PC-9 (cell line): ENCODE measurements at regions not wholly inside any gene's neighbourhood (a gene's known extent, or its start where the extent isn't known, plus 50 kb on each side); places are given as distances from the start of the nearest gene placed in this dataset.

Experiments
- BruUV-seq: library from RNA; stranded (reverse); fragments of 400-500 nt; replicated peaks from 2 replicates; lab custom pipeline; 2021; lab: Mats Ljungman, UMichigan
- CTCF ChIA-PET: fragments of 300-600 bp; sonication (Branson Sonifier 250); formaldehyde crosslinking; loops from one replicate; lab custom pipeline; 2022; ENCODE audit warnings: antibody characterized with exemption; lab: Charles Lee
- POLR2A ChIA-PET: fragments of 300-600 bp; sonication (Branson Sonifier 250); formaldehyde crosslinking; loops from one replicate; lab custom pipeline; 2022; ENCODE audit warnings: antibody characterized with exemption; ENCODE audit not compliant: unreplicated experiment; lab: Charles Lee
- DNase-seq, 2 experiments: peaks; one replicate each; pipeline versions ENCODE4 v3.0.0 to v3.0.0-alpha.2; 2015 to 2022; ENCODE audit warnings: mixed read lengths in 1 of 2
- H2AFZ ChIP-seq: fragments of 200-600 bp; sonication (generic); 2 replicates; pipeline ENCODE4 v1.8.1; 2017; ENCODE audit warnings: antibody characterized with exemption
- H3F3A ChIP-seq: fragments of 200-600 bp; sonication (generic); 2 replicates; pipeline ENCODE4 v1.8.1; 2017; ENCODE audit warnings: antibody characterized with exemption, mild to moderate bottlenecking, low read depth; ENCODE audit not compliant: insufficient read depth
- H3K27ac ChIP-seq: fragments of 200-600 bp; sonication (generic); 2 replicates; pipeline ENCODE4 v1.6.1; 2016; ENCODE audit warnings: mixed run types
- H3K27me3 ChIP-seq: fragments of 200-600 bp; sonication (generic); 2 replicates; pipeline ENCODE4 v1.6.1; 2016; ENCODE audit warnings: low read depth, mixed run types; ENCODE audit not compliant: insufficient read depth
- H3K36me3 ChIP-seq: fragments of 200-600 bp; sonication (generic); 2 replicates; pipeline ENCODE4 v1.6.1; 2016; ENCODE audit warnings: low read depth, mixed run types
- H3K4me1 ChIP-seq: fragments of 200-600 bp; sonication (generic); replicated peaks from 2 replicates; pipeline ENCODE4 v1.6.1; 2016; ENCODE audit warnings: mixed run types; ENCODE audit not compliant: insufficient read depth
- H3K4me2 ChIP-seq: fragments of 200-600 bp; sonication (generic); 2 replicates; pipeline ENCODE4 v1.6.1; 2017; ENCODE audit warnings: mixed run types
- H3K4me3 ChIP-seq: fragments of 200-600 bp; sonication (generic); 2 replicates; pipeline ENCODE4 v1.6.1; 2016; ENCODE audit warnings: mixed run types
- H3K79me2 ChIP-seq: fragments of 200-600 bp; sonication (generic); 2 replicates; pipeline ENCODE4 v1.6.1; 2017; ENCODE audit warnings: low read depth, mixed run types
- H3K9me2 ChIP-seq: fragments of 200-600 bp; sonication (generic); 2 replicates; pipeline ENCODE4 v1.8.1; 2017; ENCODE audit warnings: mild to moderate bottlenecking; ENCODE audit not compliant: insufficient read depth
- H3K9me3 ChIP-seq: fragments of 200-600 bp; sonication (generic); 2 replicates; pipeline ENCODE4 v1.8.1; 2016; ENCODE audit warnings: low read depth; ENCODE audit not compliant: insufficient read depth
- H4K20me1 ChIP-seq: fragments of 200-600 bp; sonication (generic); 2 replicates; pipeline ENCODE4 v1.8.1; 2017; ENCODE audit not compliant: insufficient read depth
- CTCF ChIP-seq: fragments of 200-600 bp; sonication (generic); conservative IDR thresholded peaks from 2 replicates; pipeline ENCODE4 v1.6.1; 2017; ENCODE audit warnings: mixed run types, antibody characterized with exemption, mild to moderate bottlenecking, moderate library complexity
- EZH2 ChIP-seq: fragments of 200-600 bp; sonication (generic); IDR thresholded peaks from 2 replicates; pipeline ENCODE4 v1.8.0; 2017; ENCODE audit warnings: antibody characterized with exemption, low read depth
- intact Hi-C: fragments of 100-400 bp; cut with micrococcal nuclease; formaldehyde crosslinking; loops from one replicate; pipeline ENCODE4 v1.10.0; 2022; ENCODE audit not compliant: unreplicated experiment

- no peak for TF ChIP-seq EZH2
- no peak for TF ChIP-seq CTCF
- Histone ChIP-seq H3K9me3 (no peaks in the 10 kb centered on the region), H2AFZ (no peak overlapping the region), H4K20me1 (no peaks in the 10 kb centered on the region), H3K79me2 (no peaks in the 10 kb centered on the region), H3K4me2 (no peak overlapping the region), H3K4me3 (no peak overlapping the region), H3K4me1 (no peaks in the 10 kb centered on the region), H3K9me2 (no peaks in the 10 kb centered on the region), H3K36me3 (no peaks in the 10 kb centered on the region), H3K27me3 (peaks cover 33% of the 10 kb centered on the region), H3F3A (no peaks in the 10 kb centered on the region), H3K27ac (no peak overlapping the region)
- POLR2A ChIA-PET = no interaction called here
- no TSS peak for BruUV-seq
- intact Hi-C loops = no loop called here
- CTCF ChIA-PET = no interaction called here
- DNase-seq = no peak
Observed at GRCh38 chr13:100724568-100724967, 50.0 kb upstream of the TMTC4 start.
